Urothelium cell line (cell line): ENCODE measurements at regions not wholly inside any gene's neighbourhood (a gene's known extent, or its start where the extent isn't known, plus 50 kb on each side); places are given as distances from the start of the nearest gene placed in this dataset.
"Not testable (repeated sequence)": the region's sequence is repeated elsewhere in the genome, so short reads cannot be mapped to it uniquely, and the experiment has no call there.

Experiments used
- DNase-seq: peaks from one replicate; pipeline ENCODE4 v3.0.0; 2011; ENCODE audit warnings: low spot score, mixed read lengths
- FAIRE-seq: peaks from 2 replicates; lab custom pipeline; 2011; peaks lifted over from hg19 to GRCh38; lab: Jason Lieb, UNC

- DNase-seq (no peak), FAIRE-seq (no peak)
Measured at GRCh38 chr6:11428371-11428770, 109.2 kb upstream of the TMEM170B start.

- FAIRE-seq, result no peak
- no peak for DNase-seq
Measured at GRCh38 chr6:11427723-11428245, 109.8 kb upstream of the TMEM170B start.

GRCh38 chr6:11427091-11427722 is 110.3 kb upstream of the TMEM170B start:
- FAIRE-seq (peak; percentile 58), DNase-seq (no peak)

GRCh38 chr6:11426571-11426970 is 111.0 kb upstream of the TMEM170B start:
- DNase-seq, result no peak
- FAIRE-seq, result no peak

GRCh38 chr6:11425876-11426275 is 111.7 kb upstream of the TMEM170B start:
- FAIRE-seq, result no peak
- DNase-seq, result no peak

- no peak for FAIRE-seq
- no peak for DNase-seq
Measured at GRCh38 chr6:11425431-11425871, 112.1 kb upstream of the TMEM170B start.

GRCh38 chr6:11424395-11425034 is 113.0 kb upstream of the TMEM170B start:
- FAIRE-seq, result no peak

GRCh38 chr6:11423667-11424066 is 113.9 kb upstream of the TMEM170B start:
- FAIRE-seq, result no peak

More at GRCh38 chr6:11424395-11425034, 113.0 kb upstream of the TMEM170B start:
- no peak for DNase-seq

GRCh38 chr6:11423072-11423471 is 114.5 kb upstream of the TMEM170B start:
- no peak for DNase-seq

More at GRCh38 chr6:11423667-11424066, 113.9 kb upstream of the TMEM170B start:
- DNase-seq, result no peak

GRCh38 chr6:11419763-11420453 is 117.6 kb upstream of the TMEM170B start:
- no peak for DNase-seq
- FAIRE-seq, result no peak

More at GRCh38 chr6:11423072-11423471, 114.5 kb upstream of the TMEM170B start:
- no peak for FAIRE-seq

GRCh38 chr6:11418290-11418905 is 119.2 kb upstream of the TMEM170B start:
- DNase-seq (no peak), FAIRE-seq (no peak)

- no peak for FAIRE-seq
- no peak for DNase-seq
Measured at GRCh38 chr6:11416936-11417576, 120.5 kb upstream of the TMEM170B start.

- not testable (repeated sequence) for FAIRE-seq, DNase-seq
Measured at GRCh38 chr6:11416099-11416935, 121.2 kb upstream of the TMEM170B start.

GRCh38 chr6:11415557-11415956 is 122.0 kb upstream of the TMEM170B start:
- FAIRE-seq (no peak), DNase-seq (no peak)

- FAIRE-seq, result no peak
- no peak for DNase-seq
Measured at GRCh38 chr6:11414176-11414963, 123.2 kb upstream of the TMEM170B start.

GRCh38 chr6:11413728-11414127 is 123.8 kb upstream of the TMEM170B start:
- no peak for DNase-seq
- no peak for FAIRE-seq

- DNase-seq, result no peak
- no peak for FAIRE-seq
Measured at GRCh38 chr6:11413117-11413687, 124.3 kb upstream of the TMEM170B start.

- no peak for FAIRE-seq
- no peak for DNase-seq
Measured at GRCh38 chr6:11412616-11413015, 124.9 kb upstream of the TMEM170B start.

- FAIRE-seq, result no peak
- no peak for DNase-seq
Measured at GRCh38 chr6:11412011-11412424, 125.5 kb upstream of the TMEM170B start.
